ENCODE measurements at regions not wholly inside any gene's neighbourhood (a gene's known extent, or its start where the extent isn't known, plus 50 kb on each side); places are given as distances from the start of the nearest gene placed in this dataset.

GRCh38 chr12:107967170-107967569 is 161.9 kb upstream of the WSCD2 start:
- no peak overlapping the region for H3K4me3 ChIP-seq (ENCODE audit: low read length)
- TF ChIP-seq CTCF (conservative IDR thresholded peaks at IDR 0.05; ENCODE audit: low read length): no peak
- DNase-seq (ENCODE audit: low read depth): no peak

DNA sequence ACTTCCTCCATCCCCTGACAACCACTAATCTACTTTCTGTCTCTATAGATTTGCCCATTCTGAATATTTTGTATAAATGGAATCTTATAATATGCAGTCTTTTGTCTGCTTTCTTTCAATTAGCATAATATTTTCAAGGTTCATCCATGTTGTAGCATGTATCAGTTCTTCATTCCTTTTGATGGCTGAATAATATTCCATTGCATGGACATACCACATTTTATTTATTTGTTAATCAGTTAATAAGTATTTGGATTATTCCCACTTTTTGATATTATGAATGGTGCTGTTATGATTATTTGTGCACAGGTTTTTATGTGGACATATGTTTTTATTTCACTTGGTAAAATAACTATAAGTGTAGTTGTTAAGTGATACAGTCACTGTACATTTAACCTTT is 155.1 kb upstream of the WSCD2 start:
- no peak overlapping the region for H3K4me3 ChIP-seq (ENCODE audit: low read length)
- no peak for TF ChIP-seq CTCF (conservative IDR thresholded peaks at IDR 0.05; ENCODE audit: low read length)
- DNase-seq (ENCODE audit: low read depth): no peak

DNA sequence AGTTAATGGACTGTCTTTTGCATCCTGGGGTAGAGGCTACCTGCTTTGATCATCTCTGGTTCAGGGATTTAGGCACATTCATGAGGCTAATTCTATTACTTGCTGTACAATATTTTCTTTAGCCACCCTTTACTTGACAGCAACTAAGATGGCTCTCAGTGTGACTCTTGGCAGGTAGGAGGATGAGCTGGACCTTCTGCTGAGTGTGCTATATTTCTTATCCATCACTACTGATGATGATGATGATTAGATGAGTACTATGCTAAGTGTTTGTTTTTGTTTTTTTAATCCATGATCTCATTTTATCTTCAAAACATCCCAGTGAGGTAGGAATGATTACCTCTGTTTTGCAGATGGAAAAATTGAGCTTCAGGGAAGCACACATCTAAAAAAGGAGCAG is 152.8 kb upstream of the WSCD2 start:
- no peak for DNase-seq (ENCODE audit: low read depth)
- TF ChIP-seq CTCF (conservative IDR thresholded peaks at IDR 0.05; ENCODE audit: low read length): no peak
- H3K4me3 ChIP-seq (ENCODE audit: low read length): no peak overlapping the region

GRCh38 chr12:107978201-107978600 is 150.9 kb upstream of the WSCD2 start:
- DNase-seq (ENCODE audit: low read depth): no peak
- no peak overlapping the region for H3K4me3 ChIP-seq (ENCODE audit: low read length)
- TF ChIP-seq CTCF (conservative IDR thresholded peaks at IDR 0.05; ENCODE audit: low read length): no peak

DNA sequence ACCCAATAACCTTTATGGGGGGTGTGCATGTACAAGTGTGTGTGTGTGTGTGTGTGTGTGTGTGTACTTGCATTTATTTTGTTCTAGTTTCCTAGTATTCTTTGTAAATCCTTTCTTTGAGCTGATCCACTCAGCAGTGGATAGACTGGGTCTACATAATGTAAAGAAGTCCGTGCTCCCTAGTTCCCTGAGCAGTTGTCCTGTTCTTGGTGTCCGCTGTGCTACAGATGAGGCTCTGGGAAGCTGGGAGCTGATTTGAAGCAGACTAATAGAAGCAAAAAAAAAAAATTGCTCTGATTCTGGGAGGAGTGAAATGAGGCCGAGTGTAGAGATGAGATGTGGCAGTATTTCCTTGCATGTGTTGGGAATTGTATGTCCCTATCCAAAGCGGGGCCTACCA is 150.4 kb upstream of the WSCD2 start:
- no peak for TF ChIP-seq CTCF (conservative IDR thresholded peaks at IDR 0.05; ENCODE audit: low read length)
- DNase-seq (ENCODE audit: low read depth): no peak
- H3K4me3 ChIP-seq (ENCODE audit: low read length): no peak overlapping the region

GRCh38 chr12:107983756-107984472 is 145.2 kb upstream of the WSCD2 start:
- H3K4me3 ChIP-seq (ENCODE audit: low read length): no peak overlapping the region
- peak; percentile 12 for DNase-seq (ENCODE audit: low read depth)
- TF ChIP-seq CTCF (conservative IDR thresholded peaks at IDR 0.05; ENCODE audit: low read length): no peak

GRCh38 chr12:107984973-107985372 is 144.1 kb upstream of the WSCD2 start:
- DNase-seq (ENCODE audit: low read depth): no peak
- no peak overlapping the region for H3K4me3 ChIP-seq (ENCODE audit: low read length)
- no peak for TF ChIP-seq CTCF (conservative IDR thresholded peaks at IDR 0.05; ENCODE audit: low read length)
